ENCODE measurements at regions not wholly inside any gene's neighbourhood (a gene's known extent, or its start where the extent isn't known, plus 50 kb on each side); places are given as distances from the start of the nearest gene placed in this dataset.

DNA sequence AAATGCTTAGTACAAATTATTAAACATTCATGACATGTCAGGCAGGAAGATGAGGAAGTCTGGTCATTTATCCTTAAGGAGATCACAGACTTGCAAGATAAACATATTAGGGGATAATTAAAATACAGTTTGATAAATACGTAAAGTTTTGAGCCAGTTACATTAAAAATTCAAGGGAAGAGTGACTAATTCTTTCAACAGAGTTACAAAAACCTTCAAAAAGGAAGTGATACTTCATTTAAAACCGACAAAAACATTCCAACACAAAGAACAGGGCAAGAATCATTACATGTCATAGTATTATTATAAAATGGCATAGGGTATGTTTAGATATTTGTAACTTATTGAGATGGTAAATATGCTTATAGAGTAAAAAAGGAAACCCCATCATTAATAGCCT lies 636.0 kb downstream of the NR4A2 start:
- TF ChIP-seq POLR2AphosphoS5 (IDR thresholded peaks at IDR 0.05; ENCODE audit: low read depth, low read length) (no peak), KDM1A (IDR thresholded peaks at IDR 0.05; ENCODE audit: borderline replicate concordance, low read length) (no peak), EP300 (IDR thresholded peaks at IDR 0.05; ENCODE audit: borderline replicate concordance in 1 of 2, low read depth in 2 of 2, low read length in 2 of 2) (no peak), SIN3A (conservative IDR thresholded peaks at IDR 0.05 in 1 of 2, IDR thresholded peaks at IDR 0.05 in 1 of 2; ENCODE audit: low read depth in 1 of 2, low read length in 2 of 2) (no peak), EZH2 (IDR thresholded peaks at IDR 0.05; ENCODE audit: low read depth, low read length, severe bottlenecking) (no peak), POLR2A (IDR thresholded peaks at IDR 0.05; ENCODE audit: control extremely low read depth in 1 of 2, low read depth in 2 of 2, low read length in 2 of 2) (no peak), CBX8 (IDR thresholded peaks at IDR 0.05; ENCODE audit: borderline replicate concordance, low read depth, low read length) (no peak), GABPA (IDR thresholded peaks at IDR 0.05; ENCODE audit: borderline replicate concordance, insufficient read depth, low read length) (no peak), KDM5A (IDR thresholded peaks at IDR 0.05; ENCODE audit: low read length) (no peak)

Data from H1 (cell line).